HEK293T (cell line): ENCODE measurements at regions not wholly inside any gene's neighbourhood (a gene's known extent, or its start where the extent isn't known, plus 50 kb on each side); places are given as distances from the start of the nearest gene placed in this dataset.
"Not testable (repeated sequence)": the region's sequence is repeated elsewhere in the genome, so short reads cannot be mapped to it uniquely, and the experiment has no call there.

ENCODE experiments used
- BHLHE40 ChIP-seq: fragments of 450-650 bp; IDR thresholded peaks from 2 replicates; pipeline ENCODE4 v1.6.1; 2016; ENCODE audit warnings: mild to moderate bottlenecking, moderate library complexity, borderline replicate concordance
- CTBP1 ChIP-seq: fragments of 450-650 bp; IDR thresholded peaks from 2 replicates; pipeline ENCODE4 v1.6.1; 2016; ENCODE audit warnings: borderline replicate concordance
- FOXA1 ChIP-seq: fragments of 450-650 bp; IDR thresholded peaks from 2 replicates; pipeline ENCODE4 v1.6.1; 2016; ENCODE audit warnings: mild to moderate bottlenecking
- FOXK2 ChIP-seq: fragments of 450-650 bp; IDR thresholded peaks from 2 replicates; pipeline ENCODE4 v1.6.1; 2016; ENCODE audit warnings: mild to moderate bottlenecking
- FOXM1 ChIP-seq: fragments of 450-650 bp; IDR thresholded peaks from 2 replicates; pipeline ENCODE4 v1.6.1; 2017; ENCODE audit warnings: mild to moderate bottlenecking, borderline replicate concordance
- NFRKB ChIP-seq: fragments of 450-650 bp; IDR thresholded peaks from 2 replicates; pipeline ENCODE4 v1.6.1; 2016; ENCODE audit warnings: mild to moderate bottlenecking, moderate library complexity
- SP1 ChIP-seq: fragments of 450-650 bp; IDR thresholded peaks from 2 replicates; pipeline ENCODE4 v1.6.1; 2017
- SUZ12 ChIP-seq: fragments of 450-650 bp; IDR thresholded peaks from 2 replicates; pipeline ENCODE4 v1.6.1; 2016; ENCODE audit warnings: mild to moderate bottlenecking
- TARDBP ChIP-seq: fragments of 450-650 bp; IDR thresholded peaks from 2 replicates; pipeline ENCODE4 v1.6.1; 2016
- TF ChIP-seq, protein P1 (sequence below): fragments of 450-650 bp; IDR thresholded peaks from 2 replicates; pipeline ENCODE4 v1.6.1; 2016

DNA sequence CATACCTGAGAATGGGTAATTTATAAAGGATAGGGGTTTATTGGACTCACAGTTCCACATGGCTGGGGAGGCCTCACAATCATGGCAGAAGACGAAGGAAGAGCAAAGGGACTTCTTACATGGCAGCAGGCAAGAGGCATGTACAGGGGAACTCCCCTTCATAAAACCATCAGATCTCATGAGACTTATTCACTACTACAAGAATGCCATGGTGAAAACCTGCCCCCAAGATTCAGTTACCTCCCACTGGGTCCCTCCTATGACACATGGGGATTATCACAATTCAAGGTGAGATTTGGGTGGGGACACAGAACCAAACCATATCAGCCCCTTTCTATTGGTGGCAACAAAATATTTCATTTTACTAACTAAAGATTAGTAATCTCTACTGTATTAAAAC is 204.1 kb upstream of the PLGLB2 start:
- TF ChIP-seq BHLHE40, FOXA1, SP1, FOXK2, TARDBP, NFRKB, CTBP1, FOXM1, SUZ12: not testable (repeated sequence)
- TF ChIP-seq, protein P1, sequence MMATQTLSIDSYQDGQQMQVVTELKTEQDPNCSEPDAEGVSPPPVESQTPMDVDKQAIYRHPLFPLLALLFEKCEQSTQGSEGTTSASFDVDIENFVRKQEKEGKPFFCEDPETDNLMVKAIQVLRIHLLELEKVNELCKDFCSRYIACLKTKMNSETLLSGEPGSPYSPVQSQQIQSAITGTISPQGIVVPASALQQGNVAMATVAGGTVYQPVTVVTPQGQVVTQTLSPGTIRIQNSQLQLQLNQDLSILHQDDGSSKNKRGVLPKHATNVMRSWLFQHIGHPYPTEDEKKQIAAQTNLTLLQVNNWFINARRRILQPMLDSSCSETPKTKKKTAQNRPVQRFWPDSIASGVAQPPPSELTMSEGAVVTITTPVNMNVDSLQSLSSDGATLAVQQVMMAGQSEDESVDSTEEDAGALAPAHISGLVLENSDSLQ: not testable (repeated sequence)
